PC-9 (cell line): ENCODE measurements at regions not wholly inside any gene's neighbourhood (a gene's known extent, or its start where the extent isn't known, plus 50 kb on each side); places are given as distances from the start of the nearest gene placed in this dataset.

Experiments
- BruUV-seq: library from RNA; stranded (reverse); fragments of 400-500 nt; replicated peaks from 2 replicates; lab custom pipeline; 2021; lab: Mats Ljungman, UMichigan
- CTCF ChIA-PET: fragments of 300-600 bp; sonication (Branson Sonifier 250); formaldehyde crosslinking; loops from one replicate; lab custom pipeline; 2022; ENCODE audit warnings: antibody characterized with exemption; lab: Charles Lee
- POLR2A ChIA-PET: fragments of 300-600 bp; sonication (Branson Sonifier 250); formaldehyde crosslinking; loops from one replicate; lab custom pipeline; 2022; ENCODE audit warnings: antibody characterized with exemption; ENCODE audit not compliant: unreplicated experiment; lab: Charles Lee
- DNase-seq, 2 experiments: peaks; one replicate each; pipeline versions ENCODE4 v3.0.0 to v3.0.0-alpha.2; 2015 to 2022; ENCODE audit warnings: mixed read lengths in 1 of 2
- H2AFZ ChIP-seq: fragments of 200-600 bp; sonication (generic); 2 replicates; pipeline ENCODE4 v1.8.1; 2017; ENCODE audit warnings: antibody characterized with exemption
- H3F3A ChIP-seq: fragments of 200-600 bp; sonication (generic); 2 replicates; pipeline ENCODE4 v1.8.1; 2017; ENCODE audit warnings: antibody characterized with exemption, mild to moderate bottlenecking, low read depth; ENCODE audit not compliant: insufficient read depth
- H3K27ac ChIP-seq: fragments of 200-600 bp; sonication (generic); 2 replicates; pipeline ENCODE4 v1.6.1; 2016; ENCODE audit warnings: mixed run types
- H3K27me3 ChIP-seq: fragments of 200-600 bp; sonication (generic); 2 replicates; pipeline ENCODE4 v1.6.1; 2016; ENCODE audit warnings: low read depth, mixed run types; ENCODE audit not compliant: insufficient read depth
- H3K36me3 ChIP-seq: fragments of 200-600 bp; sonication (generic); 2 replicates; pipeline ENCODE4 v1.6.1; 2016; ENCODE audit warnings: low read depth, mixed run types
- H3K4me1 ChIP-seq: fragments of 200-600 bp; sonication (generic); replicated peaks from 2 replicates; pipeline ENCODE4 v1.6.1; 2016; ENCODE audit warnings: mixed run types; ENCODE audit not compliant: insufficient read depth
- H3K4me2 ChIP-seq: fragments of 200-600 bp; sonication (generic); 2 replicates; pipeline ENCODE4 v1.6.1; 2017; ENCODE audit warnings: mixed run types
- H3K4me3 ChIP-seq: fragments of 200-600 bp; sonication (generic); 2 replicates; pipeline ENCODE4 v1.6.1; 2016; ENCODE audit warnings: mixed run types
- H3K79me2 ChIP-seq: fragments of 200-600 bp; sonication (generic); 2 replicates; pipeline ENCODE4 v1.6.1; 2017; ENCODE audit warnings: low read depth, mixed run types
- H3K9me2 ChIP-seq: fragments of 200-600 bp; sonication (generic); 2 replicates; pipeline ENCODE4 v1.8.1; 2017; ENCODE audit warnings: mild to moderate bottlenecking; ENCODE audit not compliant: insufficient read depth
- H3K9me3 ChIP-seq: fragments of 200-600 bp; sonication (generic); 2 replicates; pipeline ENCODE4 v1.8.1; 2016; ENCODE audit warnings: low read depth; ENCODE audit not compliant: insufficient read depth
- H4K20me1 ChIP-seq: fragments of 200-600 bp; sonication (generic); 2 replicates; pipeline ENCODE4 v1.8.1; 2017; ENCODE audit not compliant: insufficient read depth
- EZH2 ChIP-seq: fragments of 200-600 bp; sonication (generic); IDR thresholded peaks from 2 replicates; pipeline ENCODE4 v1.8.0; 2017; ENCODE audit warnings: antibody characterized with exemption, low read depth
- intact Hi-C: fragments of 100-400 bp; cut with micrococcal nuclease; formaldehyde crosslinking; loops from one replicate; pipeline ENCODE4 v1.10.0; 2022; ENCODE audit not compliant: unreplicated experiment
- TF ChIP-seq, protein P1 (sequence below): fragments of 200-600 bp; sonication (generic); conservative IDR thresholded peaks from 2 replicates; pipeline ENCODE4 v1.6.1; 2017; ENCODE audit warnings: mixed run types, antibody characterized with exemption, mild to moderate bottlenecking, moderate library complexity

DNA sequence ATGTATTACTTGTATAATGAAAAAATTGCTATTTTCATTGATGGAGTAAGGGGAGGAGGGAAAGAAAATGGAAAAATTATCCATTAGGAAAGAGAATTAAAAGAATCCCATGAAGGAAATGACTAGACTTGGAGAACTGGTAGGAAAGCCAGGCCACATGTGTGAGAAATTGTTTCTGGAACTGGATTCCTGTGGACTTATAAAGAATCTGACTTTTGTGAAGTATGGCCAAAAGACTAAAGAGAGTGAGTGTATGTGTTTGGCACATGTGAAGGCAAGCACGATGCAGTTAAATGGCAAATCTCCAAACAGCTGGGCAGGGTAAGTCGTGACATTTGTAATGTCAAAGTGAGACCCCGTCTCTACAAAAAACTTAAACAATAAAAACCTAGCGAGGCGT is 89.4 kb downstream of the MTX3 start:
- POLR2A ChIA-PET, result no interaction called here
- H2AFZ ChIP-seq, result no peak overlapping the region
- no peak overlapping the region for H3K27ac ChIP-seq
- no peaks in the 10 kb centered on the region for H3K4me1 ChIP-seq
- H3F3A ChIP-seq, result no peaks in the 10 kb centered on the region
- intact Hi-C loops, result no loop called here
- no peak overlapping the region for H3K4me2 ChIP-seq
- BruUV-seq, result no TSS peak
- no peaks in the 10 kb centered on the region for H3K79me2 ChIP-seq
- H3K9me3 ChIP-seq, result no peaks in the 10 kb centered on the region
- no peaks in the 10 kb centered on the region for H3K9me2 ChIP-seq
- H3K36me3 ChIP-seq, result no peaks in the 10 kb centered on the region
- no peak overlapping the region for H3K4me3 ChIP-seq
- DNase-seq, result no peak
- TF ChIP-seq, protein P1, sequence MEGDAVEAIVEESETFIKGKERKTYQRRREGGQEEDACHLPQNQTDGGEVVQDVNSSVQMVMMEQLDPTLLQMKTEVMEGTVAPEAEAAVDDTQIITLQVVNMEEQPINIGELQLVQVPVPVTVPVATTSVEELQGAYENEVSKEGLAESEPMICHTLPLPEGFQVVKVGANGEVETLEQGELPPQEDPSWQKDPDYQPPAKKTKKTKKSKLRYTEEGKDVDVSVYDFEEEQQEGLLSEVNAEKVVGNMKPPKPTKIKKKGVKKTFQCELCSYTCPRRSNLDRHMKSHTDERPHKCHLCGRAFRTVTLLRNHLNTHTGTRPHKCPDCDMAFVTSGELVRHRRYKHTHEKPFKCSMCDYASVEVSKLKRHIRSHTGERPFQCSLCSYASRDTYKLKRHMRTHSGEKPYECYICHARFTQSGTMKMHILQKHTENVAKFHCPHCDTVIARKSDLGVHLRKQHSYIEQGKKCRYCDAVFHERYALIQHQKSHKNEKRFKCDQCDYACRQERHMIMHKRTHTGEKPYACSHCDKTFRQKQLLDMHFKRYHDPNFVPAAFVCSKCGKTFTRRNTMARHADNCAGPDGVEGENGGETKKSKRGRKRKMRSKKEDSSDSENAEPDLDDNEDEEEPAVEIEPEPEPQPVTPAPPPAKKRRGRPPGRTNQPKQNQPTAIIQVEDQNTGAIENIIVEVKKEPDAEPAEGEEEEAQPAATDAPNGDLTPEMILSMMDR, result no peak
- TF ChIP-seq EZH2, result no peak
- H3K27me3 ChIP-seq, result no peaks in the 10 kb centered on the region
- H4K20me1 ChIP-seq, result no peaks in the 10 kb centered on the region
- CTCF ChIA-PET, result no interaction called here

DNA sequence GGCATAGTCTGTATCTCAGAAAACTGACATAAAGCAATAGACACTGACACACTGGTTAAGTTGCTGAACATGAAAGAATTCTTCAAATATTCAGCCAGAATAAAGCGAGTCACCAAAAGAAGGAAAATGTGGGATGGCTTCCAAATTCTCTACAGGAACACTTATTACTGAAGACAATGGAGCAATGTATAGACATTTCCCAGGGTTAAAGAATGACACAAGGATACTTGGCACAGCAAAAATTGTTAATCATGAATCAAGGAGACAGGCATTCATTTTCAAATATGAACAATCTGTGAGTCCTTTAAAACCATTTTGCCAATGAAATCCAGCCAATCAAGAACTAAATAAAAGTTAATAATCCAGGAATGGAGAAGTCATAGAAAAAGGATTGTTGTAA is 92.5 kb downstream of the MTX3 start:
- Histone ChIP-seq H3K4me1 (no peaks in the 10 kb centered on the region), H3K4me2 (no peak overlapping the region), H3K27me3 (no peaks in the 10 kb centered on the region), H3F3A (no peaks in the 10 kb centered on the region), H3K27ac (no peak overlapping the region), H3K9me2 (no peaks in the 10 kb centered on the region), H4K20me1 (no peaks in the 10 kb centered on the region), H3K4me3 (no peak overlapping the region), H3K9me3 (no peaks in the 10 kb centered on the region), H2AFZ (no peak overlapping the region), H3K36me3 (no peaks in the 10 kb centered on the region), H3K79me2 (no peaks in the 10 kb centered on the region)
- TF ChIP-seq, protein P1, result no peak
- TF ChIP-seq EZH2, result no peak
- intact Hi-C loops, result no loop called here
- DNase-seq, result no peak
- ChIA-PET CTCF (no interaction called here), POLR2A (no interaction called here)
- BruUV-seq, result no TSS peak

DNA sequence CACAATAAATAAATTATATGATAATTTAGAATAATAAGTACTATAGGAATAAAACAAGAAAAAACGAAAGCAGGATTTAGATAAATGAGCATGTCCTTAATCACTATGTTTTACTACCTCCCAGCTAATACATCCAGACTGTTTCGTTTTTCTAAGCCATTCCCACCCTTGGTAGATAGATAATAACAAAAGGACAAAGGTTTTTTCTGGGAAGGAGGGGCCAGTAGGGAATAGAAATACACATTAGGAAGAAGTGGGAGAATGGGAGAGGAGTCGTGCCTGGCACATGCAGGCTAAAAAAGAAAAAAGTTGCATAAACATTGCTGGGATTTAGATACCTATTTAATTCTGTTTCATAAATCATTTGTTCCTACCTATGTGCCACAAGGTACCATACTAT is 97.1 kb downstream of the MTX3 start:
- BruUV-seq, result no TSS peak
- intact Hi-C loops, result no loop called here
- no peaks in the 10 kb centered on the region for H4K20me1 ChIP-seq
- ChIA-PET POLR2A (no interaction called here), CTCF (no interaction called here)
- 0 out of 2 replicates have a peak, but pooled peaks cover 7% of the 10 kb centered on the region for H3K27me3 ChIP-seq
- no peaks in the 10 kb centered on the region for H3F3A ChIP-seq
- H3K36me3 ChIP-seq, result no peaks in the 10 kb centered on the region
- H3K4me1 ChIP-seq, result no peaks in the 10 kb centered on the region
- TF ChIP-seq EZH2, result no peak
- TF ChIP-seq, protein P1, result no peak
- no peak for DNase-seq
- no peak overlapping the region for H3K4me2 ChIP-seq
- no peaks in the 10 kb centered on the region for H3K9me2 ChIP-seq
- no peak overlapping the region for H3K27ac ChIP-seq
- H3K4me3 ChIP-seq, result no peak overlapping the region
- H3K79me2 ChIP-seq, result no peaks in the 10 kb centered on the region
- H2AFZ ChIP-seq, result no peak overlapping the region
- no peaks in the 10 kb centered on the region for H3K9me3 ChIP-seq
